ENCODE measurements at regions not wholly inside any gene's neighbourhood (a gene's known extent, or its start where the extent isn't known, plus 50 kb on each side); places are given as distances from the start of the nearest gene placed in this dataset.
"Not testable (repeated sequence)": the region's sequence is repeated elsewhere in the genome, so short reads cannot be mapped to it uniquely, and the experiment has no call there.

- no peak for DNase-seq
Measured at GRCh38 chr4:30838331-30838730, 118.2 kb downstream of the PCDH7 start.

- no peak for DNase-seq
Measured at GRCh38 chr4:30839583-30840520, 119.7 kb downstream of the PCDH7 start.

GRCh38 chr4:30840571-30840970, 120.4 kb downstream of the PCDH7 start:
- DNase-seq = no peak

GRCh38 chr4:30842142-30842541, 122.0 kb downstream of the PCDH7 start:
- DNase-seq = no peak

GRCh38 chr4:30842689-30843088, 122.5 kb downstream of the PCDH7 start:
- no peak for DNase-seq

- no peak for DNase-seq
Measured at GRCh38 chr4:30844861-30845582, 124.9 kb downstream of the PCDH7 start.

GRCh38 chr4:30847167-30847566, 127.0 kb downstream of the PCDH7 start:
- no peak for DNase-seq

GRCh38 chr4:30847958-30848357, 127.8 kb downstream of the PCDH7 start:
- DNase-seq = no peak

- DNase-seq = no peak
Measured at GRCh38 chr4:30854531-30854930, 134.4 kb downstream of the PCDH7 start.

GRCh38 chr4:30855232-30855631, 135.1 kb downstream of the PCDH7 start:
- DNase-seq = no peak

GRCh38 chr4:30856795-30857564, 136.8 kb downstream of the PCDH7 start:
- DNase-seq = no peak

- DNase-seq = no peak
Measured at GRCh38 chr4:30860978-30861377, 140.8 kb downstream of the PCDH7 start.

GRCh38 chr4:30862196-30862595, 142.0 kb downstream of the PCDH7 start:
- no peak for DNase-seq

GRCh38 chr4:30863021-30863420, 142.9 kb downstream of the PCDH7 start:
- no peak for DNase-seq

GRCh38 chr4:30865691-30866090, 145.5 kb downstream of the PCDH7 start:
- no peak for DNase-seq

GRCh38 chr4:30866346-30866745, 146.2 kb downstream of the PCDH7 start:
- no peak for DNase-seq

- DNase-seq = no peak
Measured at GRCh38 chr4:30866907-30867306, 146.7 kb downstream of the PCDH7 start.

- no peak for DNase-seq
Measured at GRCh38 chr4:30867427-30867826, 147.3 kb downstream of the PCDH7 start.

- no peak for DNase-seq
Measured at GRCh38 chr4:30868111-30868895, 148.1 kb downstream of the PCDH7 start.

GRCh38 chr4:30869387-30869786, 149.2 kb downstream of the PCDH7 start:
- not testable (repeated sequence) for DNase-seq

GRCh38 chr4:30870513-30870912, 150.3 kb downstream of the PCDH7 start:
- no peak for DNase-seq

GRCh38 chr4:30875658-30876269, 155.6 kb downstream of the PCDH7 start:
- no peak for DNase-seq

Measured in COR-L47 (cell line).